ENCODE measurements at regions not wholly inside any gene's neighbourhood (a gene's known extent, or its start where the extent isn't known, plus 50 kb on each side); places are given as distances from the start of the nearest gene placed in this dataset.

DNA sequence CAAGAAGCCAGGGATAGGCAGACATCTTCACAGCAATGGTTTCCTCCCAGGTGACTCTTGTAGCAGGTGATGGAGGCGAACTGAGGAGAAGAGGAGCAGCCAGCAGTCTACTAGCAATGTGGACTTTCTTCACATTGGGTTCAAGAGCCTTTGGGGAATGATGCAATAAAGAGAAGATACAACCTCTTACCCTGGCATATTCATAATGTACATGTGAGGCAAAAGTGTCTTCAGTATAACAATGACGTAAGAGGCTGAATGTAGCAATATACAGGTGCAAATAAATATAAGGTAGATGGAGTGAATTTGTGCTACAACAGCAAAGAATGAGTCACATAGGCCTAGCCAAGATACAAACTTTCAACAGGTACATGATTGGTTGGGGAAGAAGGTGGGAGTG lies 70.9 kb upstream of the SOX9 start:
- ChIA-PET POLR2A (ENCODE audit: partially characterized antibody) (interaction anchor here (1.3 kb wide), 1 partner anchor 12 kb away, joined by 3 read pairs; no protein-coding TSS in a partner anchor), CTCF (ENCODE audit: partially characterized antibody) (interaction anchor here (1.7 kb wide), 1 partner anchor 19 kb away, joined by 3 read pairs; no protein-coding TSS in a partner anchor)
- Histone ChIP-seq H2BK120ac (replicated peaks; ENCODE audit: low read depth, low read length) (no peak overlapping the region), H3K18ac (ENCODE audit: extremely low read depth, low read length) (no peak overlapping the region), H2BK12ac (ENCODE audit: low read depth, low read length) (no peak overlapping the region), H3K23me2 (ENCODE audit: low read depth, low read length) (no peaks in the 10 kb centered on the region), H3K79me2 (ENCODE audit: control insufficient read depth in 1 of 2, insufficient read depth in 2 of 2, low read length in 2 of 2) (no peaks in the 10 kb centered on the region), H3K9ac (replicated peaks in 1 of 4; ENCODE audit: extremely low read depth in 1 of 4, low read depth in 3 of 4, low read length in 3 of 4) (no peak overlapping the region), H4K8ac (ENCODE audit: extremely low read depth, insufficient read depth, low read length) (no peak overlapping the region), H2BK20ac (ENCODE audit: low read length) (no peak overlapping the region), H4K20me1 (replicated peaks in 1 of 2; ENCODE audit: control insufficient read depth in 1 of 2, insufficient read depth in 2 of 2, low read length in 2 of 2) (no peaks in the 10 kb centered on the region), H2BK5ac (ENCODE audit: low read depth, low read length) (no peak overlapping the region), H3K4me2 (ENCODE audit: insufficient read depth in 1 of 2, low read depth in 2 of 2, low read length in 2 of 2) (no peak overlapping the region), H3K79me1 (ENCODE audit: low read depth, low read length) (no peaks in the 10 kb centered on the region), H3K4me3 (ENCODE audit: extremely low read depth in 1 of 4, insufficient read depth in 2 of 4, low read depth in 3 of 4, low read length in 4 of 4) (no peak overlapping the region), H3K36me3 (ENCODE audit: control insufficient read depth in 2 of 4, insufficient read depth in 4 of 4, low read length in 3 of 4) (no peaks in the 10 kb centered on the region), H2BK15ac (ENCODE audit: low read length) (no peak overlapping the region), H3K56ac (replicated peaks; ENCODE audit: insufficient read length, low read depth, low read length) (no peak overlapping the region), H3K4me1 (replicated peaks in 1 of 4; ENCODE audit: control insufficient read depth in 3 of 4, insufficient read depth in 4 of 4, low read length in 3 of 4) (no peaks in the 10 kb centered on the region; a peak in 1 of 7 replicates), H4K5ac (ENCODE audit: insufficient read length, low read depth, low read length) (no peak overlapping the region), H2AFZ (ENCODE audit: low read length) (no peak overlapping the region), H3K27me3 (replicated peaks in 1 of 4; ENCODE audit: control insufficient read depth in 3 of 4, extremely low read depth in 1 of 4, insufficient read depth in 3 of 4, low read length in 3 of 4) (no peaks in the 10 kb centered on the region), H3K4ac (replicated peaks; ENCODE audit: insufficient read length, low read depth, low read length) (no peak overlapping the region), H3K23ac (ENCODE audit: insufficient read length) (no peak overlapping the region), H4K91ac (replicated peaks; ENCODE audit: insufficient read length, low read length) (no peak overlapping the region), H3K14ac (ENCODE audit: insufficient read length) (no peak overlapping the region), H3K9me3 (ENCODE audit: insufficient read depth in 2 of 2, low read depth in 1 of 2, low read length in 1 of 2) (no peaks in the 10 kb centered on the region), H2AK5ac (ENCODE audit: low read depth, low read length) (no peak overlapping the region), H3K27ac (ENCODE audit: low read depth, low read length) (no peak overlapping the region)
- DNase-seq (ENCODE audit: low read depth in 1 of 2, low spot score in 2 of 2) = no peak
- no peak for FAIRE-seq
- WGBS, 2 experiments (ENCODE audit: extremely low coverage in 1 of 2, insufficient coverage in 1 of 2, insufficient read length in 1 of 2, insufficient replicate concordance in 2 of 2, low coverage in 1 of 2, low lambda C conversion rate in 2 of 2, missing lambda C conversion rate in 1 of 2) = 93% methylated on average over 2 of the region's 2 CpGs; no CpG with 5 or more reads in 1 of the 2 experiments
- TF ChIP-seq TEAD4 (IDR thresholded peaks at IDR 0.05; ENCODE audit: low read depth, low read length) = no peak
- TF ChIP-seq POLR2AphosphoS5 (IDR thresholded peaks at IDR 0.05; ENCODE audit: low read depth, low read length) = no peak
- TF ChIP-seq, protein P1, sequence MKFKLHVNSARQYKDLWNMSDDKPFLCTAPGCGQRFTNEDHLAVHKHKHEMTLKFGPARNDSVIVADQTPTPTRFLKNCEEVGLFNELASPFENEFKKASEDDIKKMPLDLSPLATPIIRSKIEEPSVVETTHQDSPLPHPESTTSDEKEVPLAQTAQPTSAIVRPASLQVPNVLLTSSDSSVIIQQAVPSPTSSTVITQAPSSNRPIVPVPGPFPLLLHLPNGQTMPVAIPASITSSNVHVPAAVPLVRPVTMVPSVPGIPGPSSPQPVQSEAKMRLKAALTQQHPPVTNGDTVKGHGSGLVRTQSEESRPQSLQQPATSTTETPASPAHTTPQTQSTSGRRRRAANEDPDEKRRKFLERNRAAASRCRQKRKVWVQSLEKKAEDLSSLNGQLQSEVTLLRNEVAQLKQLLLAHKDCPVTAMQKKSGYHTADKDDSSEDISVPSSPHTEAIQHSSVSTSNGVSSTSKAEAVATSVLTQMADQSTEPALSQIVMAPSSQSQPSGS (IDR thresholded peaks at IDR 0.05; ENCODE audit: low read length) = no peak
- TF ChIP-seq CHD2 (IDR thresholded peaks at IDR 0.05; ENCODE audit: low read length) = no peak
- no peak for TF ChIP-seq EZH2 (IDR thresholded peaks at IDR 0.05; ENCODE audit: low read depth, low read length, severe bottlenecking)
- TF ChIP-seq, protein P2, sequence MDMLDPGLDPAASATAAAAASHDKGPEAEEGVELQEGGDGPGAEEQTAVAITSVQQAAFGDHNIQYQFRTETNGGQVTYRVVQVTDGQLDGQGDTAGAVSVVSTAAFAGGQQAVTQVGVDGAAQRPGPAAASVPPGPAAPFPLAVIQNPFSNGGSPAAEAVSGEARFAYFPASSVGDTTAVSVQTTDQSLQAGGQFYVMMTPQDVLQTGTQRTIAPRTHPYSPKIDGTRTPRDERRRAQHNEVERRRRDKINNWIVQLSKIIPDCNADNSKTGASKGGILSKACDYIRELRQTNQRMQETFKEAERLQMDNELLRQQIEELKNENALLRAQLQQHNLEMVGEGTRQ (IDR thresholded peaks at IDR 0.05; ENCODE audit: low read length) = no peak
- TF ChIP-seq SIRT6 (IDR thresholded peaks at IDR 0.05; ENCODE audit: low read length) = no peak
- TF ChIP-seq RAD21 (IDR thresholded peaks at IDR 0.05 in 1 of 2, conservative IDR thresholded peaks at IDR 0.05 in 1 of 2; ENCODE audit: low read depth in 2 of 2, low read length in 2 of 2) = no peak
- TF ChIP-seq, protein P3, sequence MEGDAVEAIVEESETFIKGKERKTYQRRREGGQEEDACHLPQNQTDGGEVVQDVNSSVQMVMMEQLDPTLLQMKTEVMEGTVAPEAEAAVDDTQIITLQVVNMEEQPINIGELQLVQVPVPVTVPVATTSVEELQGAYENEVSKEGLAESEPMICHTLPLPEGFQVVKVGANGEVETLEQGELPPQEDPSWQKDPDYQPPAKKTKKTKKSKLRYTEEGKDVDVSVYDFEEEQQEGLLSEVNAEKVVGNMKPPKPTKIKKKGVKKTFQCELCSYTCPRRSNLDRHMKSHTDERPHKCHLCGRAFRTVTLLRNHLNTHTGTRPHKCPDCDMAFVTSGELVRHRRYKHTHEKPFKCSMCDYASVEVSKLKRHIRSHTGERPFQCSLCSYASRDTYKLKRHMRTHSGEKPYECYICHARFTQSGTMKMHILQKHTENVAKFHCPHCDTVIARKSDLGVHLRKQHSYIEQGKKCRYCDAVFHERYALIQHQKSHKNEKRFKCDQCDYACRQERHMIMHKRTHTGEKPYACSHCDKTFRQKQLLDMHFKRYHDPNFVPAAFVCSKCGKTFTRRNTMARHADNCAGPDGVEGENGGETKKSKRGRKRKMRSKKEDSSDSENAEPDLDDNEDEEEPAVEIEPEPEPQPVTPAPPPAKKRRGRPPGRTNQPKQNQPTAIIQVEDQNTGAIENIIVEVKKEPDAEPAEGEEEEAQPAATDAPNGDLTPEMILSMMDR (IDR thresholded peaks at IDR 0.05; ENCODE audit: control extremely low read depth in 1 of 3, insufficient read depth in 1 of 3, low read depth in 1 of 3, low read length in 3 of 3) = no peak
